Fibroblast of mammary gland (primary cell): ENCODE measurements at regions not wholly inside any gene's neighbourhood (a gene's known extent, or its start where the extent isn't known, plus 50 kb on each side); places are given as distances from the start of the nearest gene placed in this dataset.
"Not testable (repeated sequence)": the region's sequence is repeated elsewhere in the genome, so short reads cannot be mapped to it uniquely, and the experiment has no call there.

ENCODE experiments used
- DNase-seq: peaks from one replicate; pipeline ENCODE4 v3.0.0-alpha.2; 2010; ENCODE audit warnings: low read depth
- H3K4me3 ChIP-seq: 2 replicates; pipeline ENCODE4 v1.5.1; 2011; ENCODE audit warnings: low read depth, mild to moderate bottlenecking, low read length, moderate library complexity; ENCODE audit not compliant: control insufficient read depth
- TF ChIP-seq, protein P1 (sequence below): conservative IDR thresholded peaks from 2 replicates; pipeline ENCODE4 v1.5.1; 2011; ENCODE audit warnings: low read depth, low read length, inconsistent platforms; ENCODE audit not compliant: control insufficient read depth, insufficient read depth

DNA sequence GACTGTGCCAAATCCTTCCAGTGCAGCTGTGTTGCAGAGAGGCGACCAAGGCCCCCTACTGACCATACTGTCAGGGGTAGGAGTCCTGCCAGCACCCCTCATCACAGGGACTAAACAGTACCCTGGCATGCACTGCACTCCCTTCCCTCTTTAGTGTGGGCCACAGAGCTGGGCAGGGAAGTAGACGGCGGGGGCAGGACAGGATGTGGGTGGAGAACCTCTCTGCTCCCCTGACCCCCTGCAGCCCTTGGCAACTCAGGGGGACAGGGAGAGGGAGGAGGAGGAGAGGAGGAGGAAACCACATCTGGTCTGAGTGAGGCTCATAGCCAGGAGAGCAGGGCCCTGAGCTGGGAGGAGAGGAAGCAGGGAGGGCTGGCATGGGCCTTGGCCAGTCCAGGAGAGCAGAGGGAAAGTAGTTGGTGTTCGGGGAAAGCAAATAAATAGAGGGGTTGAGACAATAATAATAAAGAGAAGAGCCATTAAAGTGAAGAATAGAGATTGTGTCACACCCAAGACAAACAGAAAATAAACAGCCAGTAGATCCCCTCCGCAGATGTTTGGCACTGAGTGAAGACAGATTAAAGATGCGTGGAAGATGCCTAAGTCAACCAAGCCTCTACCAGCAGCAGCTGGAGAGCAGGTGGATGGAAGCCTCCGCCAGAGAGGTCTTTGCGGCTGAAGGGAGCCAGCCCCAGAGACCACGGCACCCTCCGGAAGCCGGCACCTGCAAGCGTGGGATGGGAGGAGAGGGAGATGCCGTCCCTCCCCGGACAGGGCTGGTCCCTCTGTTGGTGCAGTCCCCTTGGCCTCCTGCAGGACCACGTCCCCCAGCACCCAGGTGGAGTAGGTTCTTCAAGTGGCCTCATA, 61.5 kb downstream of the RPUSD4 start:
- H3K4me3 ChIP-seq, result no peak overlapping the region
- TF ChIP-seq, protein P1, sequence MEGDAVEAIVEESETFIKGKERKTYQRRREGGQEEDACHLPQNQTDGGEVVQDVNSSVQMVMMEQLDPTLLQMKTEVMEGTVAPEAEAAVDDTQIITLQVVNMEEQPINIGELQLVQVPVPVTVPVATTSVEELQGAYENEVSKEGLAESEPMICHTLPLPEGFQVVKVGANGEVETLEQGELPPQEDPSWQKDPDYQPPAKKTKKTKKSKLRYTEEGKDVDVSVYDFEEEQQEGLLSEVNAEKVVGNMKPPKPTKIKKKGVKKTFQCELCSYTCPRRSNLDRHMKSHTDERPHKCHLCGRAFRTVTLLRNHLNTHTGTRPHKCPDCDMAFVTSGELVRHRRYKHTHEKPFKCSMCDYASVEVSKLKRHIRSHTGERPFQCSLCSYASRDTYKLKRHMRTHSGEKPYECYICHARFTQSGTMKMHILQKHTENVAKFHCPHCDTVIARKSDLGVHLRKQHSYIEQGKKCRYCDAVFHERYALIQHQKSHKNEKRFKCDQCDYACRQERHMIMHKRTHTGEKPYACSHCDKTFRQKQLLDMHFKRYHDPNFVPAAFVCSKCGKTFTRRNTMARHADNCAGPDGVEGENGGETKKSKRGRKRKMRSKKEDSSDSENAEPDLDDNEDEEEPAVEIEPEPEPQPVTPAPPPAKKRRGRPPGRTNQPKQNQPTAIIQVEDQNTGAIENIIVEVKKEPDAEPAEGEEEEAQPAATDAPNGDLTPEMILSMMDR, result no peak
- no peak for DNase-seq

DNA sequence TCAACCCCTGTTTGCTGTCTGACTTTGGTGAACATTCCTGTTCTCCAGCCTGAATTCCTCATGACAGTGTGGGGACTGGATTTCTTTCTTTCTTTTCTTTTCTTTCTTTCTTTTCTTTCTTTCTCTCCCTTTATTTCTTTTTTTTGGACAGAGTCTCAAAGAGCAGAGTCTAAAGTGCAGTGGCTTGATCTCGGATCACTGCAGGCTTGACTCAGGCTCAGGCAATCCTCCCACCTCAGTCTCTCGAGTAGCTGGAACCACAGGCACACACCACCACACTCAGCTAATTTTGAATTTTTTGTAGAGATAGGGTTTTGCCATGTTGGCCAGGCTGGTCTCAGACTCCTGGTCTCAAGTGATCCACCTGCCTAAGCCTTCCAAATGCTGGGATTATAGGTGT, 63.1 kb downstream of the RPUSD4 start:
- TF ChIP-seq, protein P1, result no peak
- H3K4me3 ChIP-seq, result no peak overlapping the region
- no peak for DNase-seq

DNA sequence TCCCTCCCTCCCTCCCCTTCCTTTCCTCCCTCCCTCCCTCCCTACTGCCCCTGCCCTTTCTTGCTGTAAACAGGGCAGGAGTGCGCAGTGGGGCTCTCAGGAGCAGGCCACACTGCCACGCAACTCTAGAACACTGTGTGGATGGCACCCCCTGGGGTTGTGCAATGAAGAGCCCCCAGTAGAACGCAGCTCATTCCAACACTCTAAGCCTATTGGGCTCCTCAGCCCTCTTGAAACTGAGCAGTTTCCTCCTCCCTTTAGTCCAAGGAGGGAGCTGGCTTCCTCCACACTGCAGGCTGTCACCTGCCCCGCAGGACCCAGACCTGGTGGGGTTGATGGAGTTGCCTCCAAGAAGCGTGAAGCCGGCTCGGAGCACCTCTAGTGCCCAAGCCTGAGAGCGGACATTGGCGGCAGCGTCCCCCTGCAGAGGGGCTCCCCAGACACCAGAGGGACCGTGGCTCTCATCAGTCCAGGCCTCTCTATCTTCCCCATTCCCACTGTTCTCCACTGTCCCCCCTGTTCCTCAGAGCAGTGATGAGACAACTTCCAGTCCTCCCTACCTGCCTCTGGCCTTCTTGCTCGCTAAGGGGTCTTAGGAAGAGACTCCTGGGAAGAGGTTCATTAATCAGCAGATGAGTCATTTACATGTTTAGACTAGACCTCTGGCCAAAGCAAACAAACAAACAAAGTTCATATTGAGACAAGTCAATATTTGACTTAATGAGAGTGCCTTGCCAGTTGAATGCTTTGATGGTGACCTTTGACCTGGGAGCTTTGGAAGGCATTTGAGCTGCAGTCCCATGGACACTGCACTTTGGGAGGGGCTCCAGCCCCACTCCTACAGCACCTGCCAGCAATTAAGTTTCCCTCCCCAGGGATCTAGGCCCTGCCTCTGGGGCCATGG, 64.0 kb downstream of the RPUSD4 start:
- no peak for DNase-seq
- TF ChIP-seq, protein P1, result no peak

DNA sequence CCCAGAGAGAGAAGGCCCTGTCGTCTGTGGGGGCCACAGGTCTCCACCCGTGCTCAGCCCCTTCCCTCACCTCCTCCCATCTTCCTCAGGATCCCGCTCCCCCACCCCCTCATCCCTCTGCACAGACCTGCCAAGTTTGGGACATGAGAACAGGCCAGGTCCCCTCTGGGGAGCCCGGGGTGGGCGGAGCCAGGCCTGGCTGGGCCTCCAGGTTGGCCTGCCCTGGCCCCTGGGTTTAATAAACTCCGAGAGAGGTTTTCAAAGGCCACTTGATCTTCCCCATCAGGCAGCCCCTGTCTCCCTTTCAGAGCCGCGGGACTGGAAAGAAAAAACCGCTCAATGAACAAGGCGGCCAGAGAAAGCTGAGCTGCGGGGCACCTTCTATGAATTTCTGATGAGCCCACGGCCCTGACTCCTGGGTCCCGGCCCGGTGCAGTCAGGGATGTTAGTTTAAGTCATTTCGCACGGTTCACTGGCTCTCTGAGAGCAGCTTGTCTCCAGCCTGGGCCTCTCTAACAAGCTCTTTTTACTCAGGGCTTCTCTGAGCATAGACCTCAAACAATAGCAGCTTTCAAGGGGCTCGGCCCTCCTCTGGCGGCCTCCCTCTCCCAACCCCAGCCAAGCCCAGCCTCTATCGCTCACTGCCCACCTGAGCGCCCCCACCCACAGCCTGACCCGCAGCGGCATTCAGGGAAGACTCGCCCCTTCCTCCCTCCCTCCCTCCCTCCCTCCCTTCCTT, 64.8 kb downstream of the RPUSD4 start:
- no peak for DNase-seq
- no peak overlapping the region for H3K4me3 ChIP-seq
- TF ChIP-seq, protein P1, result no peak

More for the DNA sequence above, 64.0 kb downstream of the RPUSD4 start:
- H3K4me3 ChIP-seq, result no peak overlapping the region

DNA sequence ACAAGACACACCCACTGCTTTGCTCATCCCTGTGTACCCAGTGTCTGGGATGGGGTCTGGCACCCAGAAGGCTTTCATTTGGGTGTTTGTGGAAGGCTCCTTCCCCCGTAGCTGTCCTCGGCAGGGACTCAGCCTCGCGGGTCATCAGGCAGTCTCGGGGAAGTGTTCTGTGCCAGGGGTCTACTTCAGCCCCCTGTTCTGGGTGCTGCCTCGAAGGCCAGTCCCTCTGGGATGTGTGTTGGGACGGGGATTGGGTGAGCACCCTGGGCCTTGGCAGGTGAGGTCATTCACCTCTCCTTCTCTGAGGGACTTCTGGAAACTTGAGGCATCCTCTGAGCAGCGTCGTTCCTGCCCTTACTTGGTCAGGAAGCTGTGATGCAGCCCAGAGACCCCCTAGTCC, 65.5 kb downstream of the RPUSD4 start:
- no peak overlapping the region for H3K4me3 ChIP-seq
- DNase-seq, result no peak
- TF ChIP-seq, protein P1, result no peak

DNA sequence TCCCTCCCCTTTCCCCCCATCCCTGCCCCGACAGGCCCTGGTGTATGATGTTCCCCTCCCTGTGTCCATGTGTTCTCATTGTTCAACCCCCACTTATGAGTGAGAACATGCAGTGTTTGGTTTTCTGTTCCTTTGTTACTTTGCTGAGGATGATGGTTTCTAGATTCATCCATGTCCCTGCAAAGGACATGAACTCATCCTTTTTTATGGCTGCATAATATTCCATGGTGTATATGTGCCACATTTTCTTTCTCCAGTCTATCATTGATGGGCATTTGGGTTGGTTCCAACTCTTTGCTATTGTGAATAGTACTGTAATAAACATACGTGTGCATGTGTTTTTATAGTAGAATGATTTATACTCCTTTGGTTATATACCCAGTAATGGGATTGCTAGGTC, 68.0 kb downstream of the RPUSD4 start:
- DNase-seq, H3K4me3 ChIP-seq: not testable (repeated sequence)
